NCI-H2081 treated with DMSO at 0.1 percent for 48 hours (cell line): ENCODE measurements at regions not wholly inside any gene's neighbourhood (a gene's known extent, or its start where the extent isn't known, plus 50 kb on each side); places are given as distances from the start of the nearest gene placed in this dataset.
"Not testable (repeated sequence)": the region's sequence is repeated elsewhere in the genome, so short reads cannot be mapped to it uniquely, and the experiment has no call there.

Experiments used
- DNase-seq: peaks from one replicate; lab custom pipeline; 2025; lab: John Stamatoyannopoulos, UW

DNA sequence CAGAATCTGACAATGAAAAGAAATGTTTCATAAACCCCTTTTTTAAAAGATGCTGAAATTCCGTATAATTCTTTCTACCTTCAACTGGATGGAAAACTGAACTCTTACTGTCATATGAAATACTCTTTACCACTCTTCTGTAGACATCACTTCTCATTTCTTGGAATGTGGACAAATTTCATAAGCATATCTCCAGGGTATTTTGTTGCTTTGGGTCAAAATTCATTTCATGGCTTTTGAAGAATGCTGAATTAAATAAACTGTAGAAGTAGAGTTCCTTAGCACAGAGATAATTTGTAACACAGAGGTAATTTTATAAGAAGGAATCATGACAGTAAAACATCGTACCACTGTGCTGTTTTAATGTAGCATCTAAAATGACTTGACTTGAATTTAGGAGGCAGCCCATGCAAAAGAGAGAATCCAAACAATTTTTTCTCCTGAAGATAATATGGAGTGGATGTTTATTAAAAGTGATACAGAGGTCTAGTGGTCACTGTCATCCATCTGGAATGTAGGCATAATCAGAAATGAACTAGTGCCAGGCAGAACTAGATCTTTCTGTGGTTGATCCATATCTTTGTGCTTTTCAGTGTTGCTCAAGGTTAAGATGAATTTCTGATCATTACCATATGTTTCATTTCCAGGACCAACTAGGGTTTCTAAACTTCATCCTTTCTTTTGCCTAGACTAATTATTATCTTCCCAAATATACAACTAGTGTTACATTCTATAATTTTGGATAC lies 492.0 kb downstream of the KIF20B start:
- no peak for DNase-seq

DNA sequence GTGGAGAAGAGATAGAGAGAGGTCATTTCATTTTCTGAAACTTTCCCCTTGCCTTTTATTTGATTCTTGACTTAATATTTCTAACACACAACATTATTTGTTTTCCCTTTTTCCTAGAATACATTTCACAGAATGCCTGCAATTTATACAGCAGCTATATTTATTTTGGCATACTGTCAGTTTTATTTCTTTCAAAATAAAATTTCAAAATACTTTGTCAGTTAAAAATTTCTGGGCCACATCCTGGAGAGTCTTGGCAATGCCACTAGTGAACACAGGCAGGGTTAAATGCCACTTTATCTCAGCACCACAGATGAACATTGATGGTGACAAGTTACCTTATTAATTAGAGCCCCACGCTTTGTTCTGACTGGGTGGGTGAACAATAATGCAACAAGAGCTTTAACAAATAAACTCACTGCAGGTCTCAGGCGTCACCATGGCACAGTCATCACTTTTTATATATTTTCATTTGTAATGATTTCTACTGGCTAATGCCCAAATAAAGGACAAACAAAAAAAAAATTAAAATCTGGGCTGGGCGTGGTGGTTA lies 494.0 kb downstream of the KIF20B start:
- no peak for DNase-seq

DNA sequence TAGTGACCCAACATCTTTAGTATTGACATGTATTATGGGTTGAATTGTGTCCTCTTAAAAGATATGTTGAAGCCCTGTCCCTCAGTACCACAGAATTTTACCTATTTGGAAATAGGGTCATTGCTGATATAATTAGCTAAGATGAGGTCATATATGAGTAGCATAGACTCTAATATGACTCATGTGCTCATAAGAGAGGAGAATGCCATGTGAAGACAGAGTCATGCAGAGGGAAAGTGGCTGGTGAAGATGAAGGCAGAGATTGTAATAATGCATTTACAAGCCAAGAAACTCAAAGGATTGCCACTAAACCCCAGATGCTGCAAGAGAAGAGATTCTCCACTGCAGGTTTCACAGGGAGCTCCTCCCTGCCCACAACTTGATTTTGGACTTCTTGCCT lies 496.4 kb downstream of the KIF20B start:
- DNase-seq, result no peak

DNA sequence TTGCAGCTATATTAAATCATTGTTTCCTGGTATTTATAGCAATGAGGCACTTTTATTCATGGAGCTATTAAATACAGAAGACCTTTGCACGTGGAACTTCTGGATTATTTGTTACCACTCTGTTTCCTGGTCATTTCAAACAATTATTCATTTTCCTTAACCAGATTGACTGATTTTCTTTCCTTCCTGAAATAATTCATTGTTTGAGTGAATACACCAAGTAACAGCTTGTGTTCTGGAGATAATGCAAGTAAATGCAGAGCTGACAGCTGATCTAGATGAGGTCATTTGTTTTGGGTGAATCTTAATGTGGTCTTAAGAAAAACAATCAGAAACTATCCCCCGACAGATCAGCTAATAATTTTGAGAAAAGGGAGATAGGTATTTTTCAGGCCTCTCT lies 497.7 kb downstream of the KIF20B start:
- no peak for DNase-seq

DNA sequence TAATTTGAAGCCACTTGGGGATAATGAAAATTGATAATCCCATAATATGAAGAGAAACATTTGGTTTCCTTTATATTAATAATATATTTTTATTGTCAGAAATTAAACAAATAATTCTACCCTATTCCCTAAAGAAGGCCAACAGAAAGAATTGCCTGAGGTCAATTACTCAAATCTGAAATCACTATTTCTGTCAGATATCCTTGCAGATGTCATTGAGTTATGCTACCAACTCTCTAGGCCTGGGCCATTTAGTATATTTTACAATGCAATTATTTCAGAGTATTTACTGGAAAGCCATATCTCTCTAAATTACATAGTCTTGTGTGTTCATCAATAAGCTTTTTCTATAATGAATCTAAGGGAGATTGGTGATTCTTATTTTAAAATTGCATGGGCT lies 498.1 kb downstream of the KIF20B start:
- DNase-seq, result no peak

DNA sequence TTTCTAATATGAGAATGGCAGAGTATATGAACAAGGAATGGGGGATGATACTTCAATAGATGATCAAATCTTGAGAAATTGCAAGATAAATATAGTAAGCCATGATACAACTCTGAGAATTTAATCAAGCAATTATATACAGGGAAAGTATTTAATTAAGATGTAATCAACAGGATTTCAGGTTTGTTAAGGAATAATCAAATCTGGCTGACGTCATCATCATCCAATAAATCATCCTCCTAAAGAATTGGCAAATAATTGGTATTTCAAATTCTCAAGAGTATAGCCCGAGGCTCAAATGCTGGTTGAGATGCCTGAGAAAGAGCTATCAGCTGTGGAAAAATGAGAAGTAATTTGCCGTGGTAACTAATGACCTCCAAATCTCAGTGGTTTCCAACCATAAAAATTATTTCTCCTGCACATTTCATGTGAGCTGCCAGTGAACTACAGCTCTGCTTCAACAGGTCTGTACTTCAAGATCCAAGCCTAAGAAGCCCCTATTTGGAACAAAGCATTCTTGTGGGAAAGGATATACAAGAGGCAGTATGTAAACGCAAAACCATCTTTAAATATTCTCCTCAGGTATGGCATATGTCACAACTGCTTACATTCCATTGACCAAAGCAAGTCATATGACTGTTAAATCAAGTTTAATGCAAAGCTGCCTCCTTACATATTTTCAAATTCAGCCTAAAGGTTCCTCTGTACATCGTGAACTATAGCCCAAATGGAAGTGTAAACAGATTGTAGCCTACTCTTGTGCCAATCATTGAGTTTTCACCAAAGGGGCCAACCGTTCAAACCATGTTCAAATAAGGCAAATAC lies 503.0 kb downstream of the KIF20B start:
- DNase-seq, result no peak

DNA sequence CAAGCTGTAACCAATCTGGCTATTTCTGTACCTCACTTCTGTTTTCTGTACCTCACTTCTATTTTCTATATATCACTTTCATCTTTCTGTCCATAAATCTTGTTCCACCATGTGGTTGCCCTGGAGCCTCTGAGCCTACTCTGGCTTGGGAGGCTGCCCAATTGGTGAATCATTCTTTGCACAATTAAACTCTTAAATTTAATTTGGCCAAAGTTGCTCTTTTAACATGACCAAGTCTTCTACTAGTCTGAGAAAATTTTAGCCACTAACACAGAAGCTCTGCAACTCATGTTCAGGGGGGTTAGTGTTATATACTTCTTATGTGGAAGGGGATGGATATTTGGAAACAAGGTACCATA lies 503.5 kb downstream of the KIF20B start:
- DNase-seq, result no peak

DNA sequence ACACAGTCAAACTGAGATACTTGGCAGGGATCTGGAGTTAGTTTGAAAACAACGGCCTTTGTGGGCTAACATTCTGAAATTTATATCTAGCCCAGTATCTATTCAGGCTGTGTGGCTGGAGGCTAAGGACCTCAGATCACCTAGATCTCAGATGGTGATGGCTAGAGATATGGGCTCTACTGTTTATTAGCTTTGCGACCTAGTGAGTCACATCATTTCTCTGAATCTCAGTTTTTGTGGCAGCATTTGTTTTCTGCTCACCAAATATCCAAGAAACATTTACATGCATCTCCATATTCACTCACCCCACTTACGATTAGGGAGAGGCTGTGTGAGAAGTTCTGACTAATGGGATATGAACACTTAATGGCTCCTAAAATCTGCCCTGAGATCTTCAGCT lies 503.9 kb downstream of the KIF20B start:
- DNase-seq, result no peak

DNA sequence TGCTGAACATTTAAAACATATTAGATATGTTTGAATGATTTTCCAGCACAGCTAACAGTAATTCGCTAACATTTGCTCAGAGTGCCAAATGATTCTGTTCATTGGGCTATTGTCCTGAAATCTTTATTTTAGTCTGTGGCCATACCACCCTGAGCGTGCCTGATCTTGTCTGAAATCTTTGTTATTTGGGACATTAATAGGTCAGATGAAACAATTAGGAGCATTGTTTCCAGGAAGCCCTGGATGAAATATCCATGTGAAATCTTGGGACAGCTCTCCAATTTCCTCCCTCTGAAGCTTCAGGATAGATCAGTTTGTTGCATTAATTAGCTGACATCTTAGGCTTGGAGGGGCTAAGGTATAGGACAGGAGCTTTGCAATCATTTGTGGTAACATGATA lies 512.0 kb downstream of the KIF20B start:
- no peak for DNase-seq

DNA sequence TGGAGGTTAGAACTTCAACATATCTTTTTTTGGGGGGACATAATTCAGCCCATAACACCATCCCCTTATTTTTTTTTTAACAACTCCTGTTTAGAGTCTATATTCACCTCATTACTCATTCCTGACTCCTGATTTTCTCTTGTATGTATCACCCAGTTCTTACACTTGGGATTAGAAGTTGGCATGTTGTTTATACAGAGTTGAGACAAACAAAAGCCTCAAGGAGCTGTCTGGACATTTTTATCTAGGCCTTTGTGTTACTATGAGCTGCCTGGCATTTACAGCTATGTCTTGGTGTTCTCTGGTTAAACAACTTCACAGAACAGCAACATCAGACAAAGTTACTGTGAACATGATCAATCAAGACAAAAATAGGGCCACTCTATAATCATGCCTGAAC lies 517.5 kb downstream of the KIF20B start:
- no peak for DNase-seq

DNA sequence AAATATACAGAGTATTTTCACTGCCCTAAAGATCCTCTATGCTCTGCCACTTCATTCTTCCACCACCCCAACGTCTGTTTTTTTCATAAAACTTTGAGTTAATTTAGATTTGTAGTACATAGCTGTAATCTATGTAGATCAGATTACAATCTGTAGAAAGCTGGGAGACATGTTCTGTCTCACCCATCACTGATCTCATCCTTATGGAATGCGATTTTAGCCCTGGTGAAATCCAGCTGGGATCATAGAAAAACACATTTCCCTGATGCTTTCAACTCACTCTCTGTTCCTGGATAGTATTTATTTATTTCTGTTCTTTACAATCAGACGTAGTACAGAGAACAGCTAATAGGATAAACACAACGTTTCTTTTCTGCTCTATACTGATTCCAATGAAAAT lies 521.0 kb downstream of the KIF20B start:
- DNase-seq, result no peak

DNA sequence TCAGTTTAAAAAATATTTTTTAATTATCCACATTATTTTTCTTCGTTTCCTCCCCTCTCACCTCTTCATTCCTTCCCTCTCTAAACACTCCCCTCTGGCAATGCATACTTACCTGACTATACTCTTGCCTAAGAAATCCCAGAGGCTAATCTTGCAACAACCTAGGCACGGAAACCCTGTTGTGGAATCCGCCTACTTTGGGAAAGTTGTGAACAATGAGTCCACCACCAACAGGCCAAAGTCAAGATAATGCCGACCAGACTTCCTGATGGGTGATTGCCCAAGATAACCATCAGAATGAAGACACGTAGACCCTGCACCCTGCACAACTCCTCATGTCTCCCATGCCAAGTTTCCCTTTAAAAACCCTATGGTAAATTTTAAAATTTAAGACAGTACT lies 521.5 kb downstream of the KIF20B start:
- DNase-seq, result no peak

DNA sequence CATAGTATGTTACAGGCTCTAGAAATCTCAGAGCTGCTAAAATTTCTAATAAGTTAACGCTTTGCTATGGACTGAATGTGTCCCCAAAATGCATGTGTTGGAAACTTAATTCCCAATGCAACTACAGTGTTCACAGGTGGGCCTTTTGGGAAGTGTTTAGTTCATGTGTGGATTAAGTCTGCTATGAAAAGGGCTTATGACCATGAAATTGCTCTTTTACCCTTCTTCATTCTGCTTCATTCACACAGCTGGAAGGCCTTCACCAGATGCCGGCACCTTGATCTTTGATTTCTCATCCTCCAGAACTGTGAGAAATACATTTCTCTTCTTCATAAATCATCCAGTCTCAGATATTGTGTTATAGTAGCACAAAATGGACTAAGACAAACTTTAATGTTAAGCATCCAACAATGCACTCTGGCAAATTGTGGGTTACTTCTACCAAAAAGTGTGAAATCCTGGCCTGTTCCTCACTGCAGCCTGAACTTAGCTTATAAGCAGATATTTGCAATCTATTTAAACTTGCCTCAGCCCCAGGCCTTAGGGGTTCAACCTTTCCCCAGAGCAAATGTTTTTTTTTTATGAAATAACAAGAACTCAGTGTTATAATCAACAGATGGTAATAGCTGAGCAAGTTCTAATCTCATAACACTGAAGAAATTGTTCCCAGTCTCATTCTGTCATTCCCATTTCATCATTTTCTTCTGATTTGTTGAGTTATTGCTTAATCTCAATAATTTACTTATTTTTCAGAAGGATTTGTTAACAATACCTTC lies 523.6 kb downstream of the KIF20B start:
- DNase-seq, result no peak

DNA sequence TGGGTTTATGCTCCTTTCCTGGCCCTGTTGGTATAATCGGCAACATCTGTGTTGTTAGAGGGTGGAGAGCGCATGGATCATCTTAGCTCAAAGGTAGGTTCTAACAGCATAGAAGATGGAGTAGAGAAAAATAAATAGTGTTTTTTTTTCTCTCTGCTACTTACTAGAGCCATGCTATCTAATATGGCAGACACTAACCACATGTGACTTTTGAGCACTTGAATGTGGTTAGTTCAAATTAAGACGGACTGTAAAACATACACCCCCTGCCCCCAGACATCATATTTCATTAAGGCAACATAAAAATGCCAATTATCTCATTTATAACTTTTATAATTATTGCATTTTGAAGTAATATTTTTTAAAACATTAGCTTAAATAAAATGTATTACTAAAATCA lies 525.1 kb downstream of the KIF20B start:
- no peak for DNase-seq

DNA sequence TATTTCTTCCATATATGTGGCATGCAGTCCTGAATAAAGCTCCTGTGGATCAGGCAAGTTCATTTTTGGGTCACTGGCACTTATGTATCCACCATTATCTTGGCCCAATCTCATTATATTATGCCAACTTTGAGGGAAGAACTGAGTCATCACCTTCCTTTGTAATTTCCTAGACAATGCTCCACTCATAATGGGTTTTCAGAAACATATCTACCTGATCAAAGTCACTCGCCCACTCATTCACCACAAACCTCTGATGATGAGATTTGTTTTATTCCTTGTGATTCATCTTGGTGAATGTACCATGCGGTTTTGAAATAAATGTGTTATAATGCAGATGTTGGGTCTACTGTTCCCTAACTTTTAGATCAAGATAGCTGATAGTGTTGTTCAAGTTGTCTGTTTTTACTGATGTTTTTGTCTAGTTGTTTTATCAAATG lies 525.8 kb downstream of the KIF20B start:
- no peak for DNase-seq

DNA sequence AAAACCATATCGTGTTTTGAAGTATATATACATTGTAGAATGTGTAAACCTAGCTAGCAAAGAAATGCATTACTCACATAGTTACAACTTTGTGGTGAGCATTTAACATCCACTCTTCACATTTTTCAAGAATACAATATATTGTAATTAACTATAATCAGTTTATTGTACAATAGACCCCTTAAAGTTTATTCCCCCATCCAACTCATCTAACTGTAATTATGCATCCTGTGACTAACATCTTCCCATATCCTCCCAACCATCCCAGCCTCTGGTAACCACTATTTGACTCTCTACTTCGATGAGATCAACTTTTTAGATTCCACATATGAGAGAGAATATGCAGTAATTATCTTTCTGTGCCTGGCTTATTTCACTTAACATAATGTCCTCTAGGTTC lies 526.4 kb downstream of the KIF20B start:
- no peak for DNase-seq

DNA sequence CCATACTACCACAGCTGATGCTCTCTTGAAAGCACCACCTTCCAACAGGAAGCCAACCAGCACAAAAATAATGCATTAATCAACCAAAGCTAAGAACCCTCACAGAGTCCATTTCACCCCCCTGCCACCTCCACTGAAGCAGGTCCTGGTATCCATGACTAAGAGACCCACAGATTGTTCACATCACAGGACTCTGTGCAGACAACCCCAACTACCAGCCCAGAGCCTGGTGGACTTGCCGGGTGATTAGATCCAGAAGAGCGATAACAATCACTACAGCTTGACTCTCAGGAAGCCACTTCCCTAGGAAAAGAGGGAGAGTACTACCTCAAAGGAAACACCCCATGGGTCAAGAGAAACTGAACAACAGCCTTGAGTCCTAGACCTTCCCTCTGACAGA lies 528.1 kb downstream of the KIF20B start:
- DNase-seq, result no peak

DNA sequence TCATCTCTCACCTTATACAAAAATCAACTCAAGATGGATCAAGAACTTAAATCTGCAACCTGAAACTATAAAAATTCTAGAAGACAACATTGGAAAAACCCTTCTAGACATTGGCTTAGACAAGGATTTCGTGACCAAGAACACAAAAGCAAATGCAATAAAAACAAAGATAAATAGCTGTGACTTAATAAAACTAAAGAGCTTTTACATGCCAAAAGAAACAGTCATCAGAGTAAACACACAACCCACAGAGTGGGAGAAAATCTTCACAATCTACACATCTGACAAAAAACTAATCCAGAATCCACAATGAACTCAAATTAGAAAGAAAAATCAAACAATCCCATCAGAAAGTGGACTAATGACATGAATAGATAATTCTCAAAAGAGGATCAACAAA lies 532.4 kb downstream of the KIF20B start:
- not testable (repeated sequence) for DNase-seq

DNA sequence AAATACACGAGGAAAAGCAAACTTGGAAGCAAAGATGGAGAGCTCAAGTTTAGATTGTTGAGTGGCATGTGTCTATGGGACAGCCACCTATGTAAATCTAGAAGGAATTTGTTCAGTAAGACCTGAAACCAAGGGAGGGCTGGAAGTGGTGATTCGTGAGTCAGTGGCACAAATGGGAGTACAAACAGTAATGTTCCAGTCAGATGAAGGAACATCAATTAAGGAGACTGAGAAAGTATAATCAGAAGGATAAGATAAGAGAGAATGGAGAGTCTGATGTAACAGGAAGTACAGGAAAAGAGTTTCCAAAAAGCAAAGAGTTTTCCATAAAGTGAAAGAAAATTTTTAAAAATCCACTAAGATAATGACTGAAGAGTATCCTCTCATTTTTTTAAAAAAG lies 544.2 kb downstream of the KIF20B start:
- no peak for DNase-seq

DNA sequence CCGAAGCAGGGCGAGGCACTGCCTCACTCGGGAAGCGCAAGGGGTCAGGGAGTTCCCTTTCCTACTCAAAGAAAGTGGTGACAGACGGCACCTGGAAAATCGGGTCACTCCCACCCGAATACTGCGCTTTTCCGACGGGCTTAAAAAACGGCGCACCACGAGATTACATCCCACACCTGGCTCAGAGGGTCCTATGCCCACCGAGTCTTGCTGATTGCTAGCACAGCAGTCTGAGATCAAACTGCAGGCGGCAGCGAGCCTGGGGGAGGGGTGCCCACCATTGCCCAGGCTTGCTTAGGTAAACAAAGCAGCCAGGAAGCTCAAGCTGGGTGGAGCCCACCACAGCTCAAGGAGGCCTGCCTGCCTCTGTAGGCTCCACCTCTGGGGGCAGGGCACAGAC lies 549.4 kb downstream of the KIF20B start:
- DNase-seq, result not testable (repeated sequence)

DNA sequence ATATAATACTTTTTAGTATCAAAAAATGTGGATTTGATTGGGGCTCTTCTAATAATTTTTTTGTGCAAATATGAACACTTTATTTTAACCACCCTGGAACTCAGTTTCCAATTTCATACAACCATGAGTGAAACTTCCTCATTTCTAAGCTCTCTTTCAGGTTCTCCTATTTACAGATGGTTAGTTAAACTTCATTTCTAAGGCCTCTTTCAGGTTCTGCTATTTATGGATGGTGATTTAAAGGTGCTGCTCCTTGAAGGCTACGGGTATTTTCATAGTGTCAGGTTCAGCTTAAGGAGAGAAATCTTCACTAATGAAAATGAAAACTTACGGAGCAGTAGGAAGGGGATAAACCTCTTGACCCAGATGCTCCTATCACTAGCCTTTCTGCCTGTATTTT lies 568.3 kb downstream of the KIF20B start:
- DNase-seq, result no peak

DNA sequence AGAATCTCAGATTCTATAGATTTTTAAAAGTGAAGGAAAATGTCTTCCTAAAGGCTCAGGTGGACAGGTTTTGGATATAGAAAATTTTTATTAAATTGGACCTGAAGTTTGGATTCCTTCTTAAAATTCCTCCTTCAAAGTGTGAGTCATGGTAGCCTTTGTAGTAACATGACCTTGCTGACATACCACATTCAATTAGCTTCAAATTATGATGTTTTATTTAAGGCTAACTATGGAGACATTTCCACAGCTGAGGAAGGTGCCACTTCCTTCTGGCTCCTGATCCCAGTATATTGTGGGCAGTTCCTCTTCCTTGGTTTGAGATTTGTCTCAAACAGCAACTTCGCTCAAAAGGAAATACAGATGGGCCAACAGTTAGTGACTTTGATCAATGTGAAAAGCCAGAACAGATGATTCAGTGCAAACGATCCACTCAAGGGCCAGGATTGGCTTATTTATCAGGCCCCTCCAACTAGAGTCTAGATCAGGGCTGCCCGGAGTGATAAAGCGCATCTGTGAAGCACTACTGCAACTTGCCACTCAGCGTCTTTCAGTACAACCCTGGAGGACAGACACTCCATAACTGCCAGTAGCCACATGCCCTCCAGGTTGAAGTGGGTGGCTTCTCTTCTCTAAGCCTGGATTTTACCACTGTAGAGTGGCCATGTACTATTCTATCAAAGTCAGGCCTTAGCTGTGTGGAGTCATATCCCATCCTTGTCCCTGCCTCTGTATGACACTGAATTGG lies 573.5 kb downstream of the KIF20B start:
- DNase-seq, result no peak
